ENCODE measurements at regions not wholly inside any gene's neighbourhood (a gene's known extent, or its start where the extent isn't known, plus 50 kb on each side); places are given as distances from the start of the nearest gene placed in this dataset.

DNA sequence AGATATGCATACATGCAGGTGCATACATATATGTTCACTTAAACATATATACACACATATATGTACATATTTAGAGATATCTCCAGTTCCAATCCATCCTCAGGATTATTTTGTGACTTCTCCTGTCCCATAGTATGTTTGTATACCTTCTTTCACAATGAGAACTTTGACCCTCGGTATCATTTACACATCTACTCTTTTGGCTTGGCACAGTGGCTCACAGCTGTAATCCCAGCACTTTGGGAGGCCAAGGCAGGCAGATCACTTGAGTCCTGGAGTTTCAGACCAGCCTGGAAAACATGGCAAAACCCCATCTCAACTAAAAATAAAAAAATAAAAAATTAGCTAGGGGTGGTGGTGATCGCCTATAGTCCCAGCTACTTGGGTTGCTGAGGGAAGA is 148.1 kb upstream of the CCL2 start:
- H2AFZ ChIP-seq (ENCODE audit: low read length), result no peak overlapping the region
- no peaks in the 10 kb centered on the region for H3K9me2 ChIP-seq (replicated peaks; ENCODE audit: low read depth, low read length)

DNA sequence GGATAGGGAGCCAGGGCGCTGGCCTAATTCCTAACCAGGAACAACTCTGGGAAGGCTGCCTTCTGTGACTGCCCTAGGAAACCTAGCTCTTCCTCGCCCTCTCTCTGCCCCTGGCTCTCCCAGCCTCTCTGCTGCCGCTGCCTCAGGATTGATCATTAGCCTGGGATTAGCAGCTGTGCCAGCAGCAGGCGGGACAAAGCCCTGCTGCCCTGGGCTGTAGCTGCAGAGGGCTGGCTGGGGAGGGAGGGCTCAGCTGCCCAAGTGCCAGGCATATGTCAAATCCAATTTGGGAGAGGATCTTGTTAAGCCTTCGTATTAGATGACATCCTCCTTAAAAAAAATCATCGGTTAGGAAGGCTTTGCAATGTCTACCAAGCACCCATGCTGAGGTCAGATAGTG is 144.8 kb upstream of the CCL2 start:
- Histone ChIP-seq H3K27me3 (ENCODE audit: insufficient read depth, low read length, poor library complexity, severe bottlenecking) (no peaks in the 10 kb centered on the region), H3K9me2 (replicated peaks; ENCODE audit: low read depth, low read length) (no peaks in the 10 kb centered on the region), H3K4me3 (ENCODE audit: low read length, poor library complexity, severe bottlenecking) (no peak overlapping the region), H3K9ac (ENCODE audit: low read depth, low read length, poor library complexity, severe bottlenecking) (no peak overlapping the region), H4K20me1 (ENCODE audit: insufficient read depth, low read length, poor library complexity, severe bottlenecking) (no peaks in the 10 kb centered on the region), H3K9me3 (ENCODE audit: insufficient read depth, low read depth, low read length) (no peaks in the 10 kb centered on the region), H3K4me2 (ENCODE audit: low read depth, low read length, poor library complexity, severe bottlenecking) (no peak overlapping the region), H3K79me2 (ENCODE audit: insufficient read depth, low read length) (no peaks in the 10 kb centered on the region), H3K4me1 (ENCODE audit: insufficient read depth, low read length, poor library complexity, severe bottlenecking) (no peaks in the 10 kb centered on the region), H3F3A (ENCODE audit: low read depth) (no peaks in the 10 kb centered on the region), H3K36me3 (ENCODE audit: insufficient read depth, low read length) (no peaks in the 10 kb centered on the region), H2AFZ (ENCODE audit: low read length) (no peak overlapping the region)
- TF ChIP-seq, protein P1, sequence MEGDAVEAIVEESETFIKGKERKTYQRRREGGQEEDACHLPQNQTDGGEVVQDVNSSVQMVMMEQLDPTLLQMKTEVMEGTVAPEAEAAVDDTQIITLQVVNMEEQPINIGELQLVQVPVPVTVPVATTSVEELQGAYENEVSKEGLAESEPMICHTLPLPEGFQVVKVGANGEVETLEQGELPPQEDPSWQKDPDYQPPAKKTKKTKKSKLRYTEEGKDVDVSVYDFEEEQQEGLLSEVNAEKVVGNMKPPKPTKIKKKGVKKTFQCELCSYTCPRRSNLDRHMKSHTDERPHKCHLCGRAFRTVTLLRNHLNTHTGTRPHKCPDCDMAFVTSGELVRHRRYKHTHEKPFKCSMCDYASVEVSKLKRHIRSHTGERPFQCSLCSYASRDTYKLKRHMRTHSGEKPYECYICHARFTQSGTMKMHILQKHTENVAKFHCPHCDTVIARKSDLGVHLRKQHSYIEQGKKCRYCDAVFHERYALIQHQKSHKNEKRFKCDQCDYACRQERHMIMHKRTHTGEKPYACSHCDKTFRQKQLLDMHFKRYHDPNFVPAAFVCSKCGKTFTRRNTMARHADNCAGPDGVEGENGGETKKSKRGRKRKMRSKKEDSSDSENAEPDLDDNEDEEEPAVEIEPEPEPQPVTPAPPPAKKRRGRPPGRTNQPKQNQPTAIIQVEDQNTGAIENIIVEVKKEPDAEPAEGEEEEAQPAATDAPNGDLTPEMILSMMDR (conservative IDR thresholded peaks at IDR 0.05; ENCODE audit: low read length), result no peak
- no peak for TF ChIP-seq EZH2phosphoT487 (IDR thresholded peaks at IDR 0.05; ENCODE audit: borderline replicate concordance)

More for the DNA sequence above, 148.1 kb upstream of the CCL2 start:
- Histone ChIP-seq H3F3A (ENCODE audit: low read depth) (no peaks in the 10 kb centered on the region), H3K79me2 (ENCODE audit: insufficient read depth, low read length) (no peaks in the 10 kb centered on the region), H3K9ac (ENCODE audit: low read depth, low read length, poor library complexity, severe bottlenecking) (no peak overlapping the region), H3K36me3 (ENCODE audit: insufficient read depth, low read length) (no peaks in the 10 kb centered on the region), H3K4me3 (ENCODE audit: low read length, poor library complexity, severe bottlenecking) (no peak overlapping the region), H4K20me1 (ENCODE audit: insufficient read depth, low read length, poor library complexity, severe bottlenecking) (no peaks in the 10 kb centered on the region), H3K4me1 (ENCODE audit: insufficient read depth, low read length, poor library complexity, severe bottlenecking) (no peaks in the 10 kb centered on the region), H3K9me3 (ENCODE audit: insufficient read depth, low read depth, low read length) (no peaks in the 10 kb centered on the region), H3K27me3 (ENCODE audit: insufficient read depth, low read length, poor library complexity, severe bottlenecking) (no peaks in the 10 kb centered on the region), H3K4me2 (ENCODE audit: low read depth, low read length, poor library complexity, severe bottlenecking) (no peak overlapping the region)
- TF ChIP-seq EZH2phosphoT487 (IDR thresholded peaks at IDR 0.05; ENCODE audit: borderline replicate concordance), result no peak
- TF ChIP-seq, protein P1 (conservative IDR thresholded peaks at IDR 0.05; ENCODE audit: low read length), result no peak

DNA sequence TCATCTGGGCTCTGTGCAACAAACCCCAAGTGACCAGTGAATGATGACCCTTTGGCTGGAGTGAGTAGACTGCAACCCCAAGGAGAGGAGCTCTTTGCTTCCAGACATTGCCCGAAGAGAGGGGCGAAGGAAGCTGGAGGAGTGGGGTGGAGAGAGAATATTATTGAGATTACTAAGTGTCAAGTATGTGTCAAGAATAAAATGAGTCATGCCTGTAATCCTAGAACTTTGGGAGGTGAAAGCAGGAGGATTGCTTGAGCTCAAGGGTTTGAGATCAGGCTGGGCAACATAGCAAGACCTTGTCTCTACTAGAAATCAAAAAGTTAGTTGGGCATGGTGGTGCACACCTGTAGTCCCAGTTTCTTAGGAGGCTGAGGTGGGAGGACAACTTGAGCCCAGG is 142.0 kb upstream of the CCL2 start:
- Histone ChIP-seq H3K9ac (ENCODE audit: low read depth, low read length, poor library complexity, severe bottlenecking) (no peak overlapping the region), H3F3A (ENCODE audit: low read depth) (no peaks in the 10 kb centered on the region), H2AFZ (ENCODE audit: low read length) (no peak overlapping the region), H3K27me3 (ENCODE audit: insufficient read depth, low read length, poor library complexity, severe bottlenecking) (no peaks in the 10 kb centered on the region), H4K20me1 (ENCODE audit: insufficient read depth, low read length, poor library complexity, severe bottlenecking) (no peaks in the 10 kb centered on the region), H3K4me1 (ENCODE audit: insufficient read depth, low read length, poor library complexity, severe bottlenecking) (no peaks in the 10 kb centered on the region), H3K9me3 (ENCODE audit: insufficient read depth, low read depth, low read length) (no peaks in the 10 kb centered on the region), H3K4me2 (ENCODE audit: low read depth, low read length, poor library complexity, severe bottlenecking) (no peak overlapping the region), H3K36me3 (ENCODE audit: insufficient read depth, low read length) (no peaks in the 10 kb centered on the region), H3K79me2 (ENCODE audit: insufficient read depth, low read length) (no peaks in the 10 kb centered on the region), H3K9me2 (replicated peaks; ENCODE audit: low read depth, low read length) (no peaks in the 10 kb centered on the region), H3K4me3 (ENCODE audit: low read length, poor library complexity, severe bottlenecking) (no peak overlapping the region)
- no peak for TF ChIP-seq EZH2phosphoT487 (IDR thresholded peaks at IDR 0.05; ENCODE audit: borderline replicate concordance)
- TF ChIP-seq, protein P1 (conservative IDR thresholded peaks at IDR 0.05; ENCODE audit: low read length), result no peak

All from Loucy (cell line).